HCT116 (cell line): ENCODE measurements at regions not wholly inside any gene's neighbourhood (a gene's known extent, or its start where the extent isn't known, plus 50 kb on each side); places are given as distances from the start of the nearest gene placed in this dataset.

Source experiments
- ATAC-seq: fragments of 200-7000 bp; cut with Tn5 transposase; 2 replicates; pipeline ENCODE4 v1.9.1; 2020; ENCODE audit warnings: mild to moderate bottlenecking, moderate library complexity
- BruUV-seq: library from RNA; stranded (reverse); fragments of 400-500 nt; replicated peaks from 2 replicates; lab custom pipeline; 2021; lab: Mats Ljungman, UMichigan
- CTCF ChIA-PET: fragments of 300-600 bp; sonication (Branson Sonifier 250); formaldehyde crosslinking; loops from one replicate; lab custom pipeline; 2021; ENCODE audit warnings: antibody characterized with exemption; lab: Charles Lee
- POLR2A ChIA-PET: fragments of 300-600, 350-600 bp; sonication (Branson Sonifier 250); formaldehyde crosslinking; loops from one replicate; lab custom pipeline; 2021; ENCODE audit warnings: antibody characterized with exemption; lab: Charles Lee
- RAD21 ChIA-PET, 2 experiments: fragments of 300-600 bp; sonication (Branson Sonifier 250); formaldehyde crosslinking; loops; one replicate each; lab custom pipeline; 2023; ENCODE audit warnings: low total read pairs in 2 of 2; ENCODE audit not compliant: uncharacterized antibody in 2 of 2, unreplicated experiment in 2 of 2, low non-redundant PET in 1 of 2; lab: Charles Lee
- DNase-seq: peaks from one replicate; pipeline ENCODE4 v3.0.0-alpha.2; 2010; ENCODE audit warnings: low read depth, low spot score
- H2AFZ ChIP-seq: fragments of 200-600 bp; shearing (Covaris generic), sonication (generic); 2 replicates; pipeline ENCODE4 v1.6.1; 2017; ENCODE audit warnings: low read depth, mixed run types, mixed read lengths, antibody characterized with exemption, low read length; ENCODE audit not compliant: poor library complexity, severe bottlenecking
- H3K27ac ChIP-seq: 2 replicates; pipeline ENCODE4 v1.5.1; 2012; ENCODE audit warnings: low read depth, low read length
- H3K27me3 ChIP-seq: fragments of 200-600 bp; sonication (generic); 2 replicates; pipeline ENCODE4 v1.6.1; 2016; ENCODE audit warnings: mixed run types, low read length, mixed read lengths; ENCODE audit not compliant: insufficient read depth
- H3K36me3 ChIP-seq, 2 experiments: fragments of 200-500 bp in 1 of 2; fragments of 200-600 bp in 1 of 2; sonication (Bioruptor generic) in 1 of 2; sonication (generic) in 1 of 2; 2 replicates each; pipeline versions ENCODE4 v1.5.1 to v1.6.1; 2014 to 2016; ENCODE audit warnings: low read length in 2 of 2, inconsistent platforms in 1 of 2, mixed read lengths in 1 of 2, mixed run types in 1 of 2; ENCODE audit not compliant: insufficient read depth in 2 of 2, control insufficient read depth in 1 of 2
- H3K4me1 ChIP-seq, 2 experiments: fragments of 200-600 bp in 1 of 2; sonication (generic) in 1 of 2; 2 replicates each; pipeline versions ENCODE4 v1.5.1 to v1.6.1; 2012 to 2017; ENCODE audit warnings: low read length in 2 of 2, inconsistent platforms in 1 of 2, mild to moderate bottlenecking in 1 of 2, mixed read lengths in 1 of 2, mixed run types in 1 of 2, moderate library complexity in 1 of 2; ENCODE audit not compliant: insufficient read depth in 2 of 2, control insufficient read depth in 1 of 2
- H3K4me2 ChIP-seq: fragments of 200-600 bp; sonication (generic); 2 replicates; pipeline ENCODE4 v1.6.1; 2017; ENCODE audit warnings: mixed run types, low read length, mixed read lengths
- H3K4me3 ChIP-seq, 2 experiments: fragments of 200-600 bp in 1 of 2; sonication (generic) in 1 of 2; replicated peaks in 1 of 2; 2 replicates each; pipeline ENCODE4 v1.5.1; 2011 to 2016; ENCODE audit warnings: low read length in 2 of 2, control low read depth in 1 of 2, low read depth in 1 of 2, mild to moderate bottlenecking in 1 of 2, mixed read lengths in 1 of 2, mixed run types in 1 of 2
- H3K79me2 ChIP-seq: fragments of 200-600 bp; sonication (generic); 2 replicates; pipeline ENCODE4 v1.6.1; 2017; ENCODE audit warnings: mild to moderate bottlenecking, mixed run types, low read length, moderate library complexity, mixed read lengths; ENCODE audit not compliant: insufficient read depth
- H3K9ac ChIP-seq: fragments of 200-600 bp; sonication (generic); 2 replicates; pipeline ENCODE4 v1.6.1; 2016; ENCODE audit warnings: low read length, mixed read lengths
- H3K9me2 ChIP-seq: fragments of 200-600 bp; sonication (generic), shearing (Covaris generic); 2 replicates; pipeline ENCODE4 v1.6.1; 2017; ENCODE audit warnings: mixed run types, mild to moderate bottlenecking, moderate library complexity; ENCODE audit not compliant: insufficient read depth
- H3K9me3 ChIP-seq, 2 experiments: fragments of 200-500 bp in 1 of 2; fragments of 200-600 bp in 1 of 2; sonication (Bioruptor generic) in 1 of 2; sonication (generic) in 1 of 2; 2 replicates each; pipeline ENCODE4 v1.6.1; 2014 to 2017; ENCODE audit warnings: low read length in 2 of 2, mixed read lengths in 2 of 2, inconsistent platforms in 1 of 2, low read depth in 1 of 2, mild to moderate bottlenecking in 1 of 2, mixed run types in 1 of 2, moderate library complexity in 1 of 2; ENCODE audit not compliant: control insufficient read depth in 1 of 2, insufficient read depth in 1 of 2
- H4K20me1 ChIP-seq: fragments of 200-600 bp; sonication (generic), shearing (Covaris generic); 2 replicates; pipeline ENCODE4 v1.6.1; 2017; ENCODE audit warnings: mixed run types, mild to moderate bottlenecking, moderate library complexity; ENCODE audit not compliant: insufficient read depth
- CEBPB ChIP-seq: IDR thresholded peaks from 2 replicates; pipeline ENCODE4 v1.6.1; 2012; ENCODE audit warnings: low read depth
- EGR1 ChIP-seq: IDR thresholded peaks from 2 replicates; pipeline ENCODE4 v1.6.1; 2012; ENCODE audit warnings: low read depth
- ELF1 ChIP-seq: IDR thresholded peaks from 2 replicates; pipeline ENCODE4 v1.6.1; 2012; ENCODE audit warnings: low read depth, borderline replicate concordance
- EZH2 ChIP-seq: fragments of 200-600 bp; sonication (generic); IDR thresholded peaks from 2 replicates; pipeline ENCODE4 v1.6.1; 2017; ENCODE audit warnings: antibody characterized with exemption, mixed run types
- EZH2phosphoT487 ChIP-seq: fragments of 200-600 bp; IDR thresholded peaks from 2 replicates; pipeline ENCODE4 v1.6.1; 2018; ENCODE audit warnings: antibody characterized with exemption, borderline replicate concordance
- JUND ChIP-seq: IDR thresholded peaks from 2 replicates; pipeline ENCODE4 v1.6.1; 2012
- POLR2AphosphoS5 ChIP-seq: IDR thresholded peaks from 2 replicates; pipeline ENCODE4 v1.6.1; 2011; ENCODE audit warnings: mild to moderate bottlenecking, low read depth, low read length, moderate library complexity
- ZFX ChIP-seq: fragments of 450-650 bp; IDR thresholded peaks from 2 replicates; pipeline ENCODE4 v1.6.1; 2017
- intact Hi-C: fragments of 100-400 bp; cut with micrococcal nuclease; formaldehyde crosslinking; loops from 2 replicates; pipeline ENCODE4 v1.10.0; 2022
- TF ChIP-seq, protein P1 (sequence below): IDR thresholded peaks from 2 replicates; pipeline ENCODE4 v1.6.1; 2012; ENCODE audit warnings: low read depth
- TF ChIP-seq, protein P2 (sequence below): IDR thresholded peaks from 2 replicates; pipeline ENCODE4 v1.6.1; 2011; ENCODE audit warnings: mild to moderate bottlenecking, low read length, moderate library complexity; ENCODE audit not compliant: insufficient replicate concordance; ENCODE audit errors: extremely low read depth

DNA sequence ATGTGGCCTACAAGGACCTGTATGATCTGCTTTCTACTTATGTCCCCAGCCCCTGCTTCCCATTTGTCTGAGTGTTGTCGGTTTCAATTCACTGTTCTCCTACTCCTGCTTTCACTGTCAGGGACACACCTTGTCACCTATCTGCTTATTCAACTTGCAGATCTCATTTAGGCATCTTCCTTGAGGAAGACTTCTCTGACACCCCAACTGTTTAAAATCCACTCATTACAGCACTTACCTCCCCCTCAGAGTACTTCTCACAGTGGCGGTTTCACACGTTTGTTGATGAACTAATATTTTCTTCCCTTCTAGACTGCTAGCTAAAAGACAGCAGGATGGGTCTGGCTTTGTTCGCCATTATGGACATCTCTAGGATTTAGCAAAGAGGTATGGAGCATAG, 279.9 kb upstream of the TET2 start:
- Histone ChIP-seq H3K9me2 (no peaks in the 10 kb centered on the region), H3K79me2 (no peaks in the 10 kb centered on the region), H3K4me2 (no peak overlapping the region), H3K9ac (no peak overlapping the region), H3K36me3 (no peaks in the 10 kb centered on the region), H3K4me3 (no peak overlapping the region), H3K4me1 (no peaks in the 10 kb centered on the region), H4K20me1 (no peaks in the 10 kb centered on the region), H3K9me3 (no peaks in the 10 kb centered on the region), H3K27me3 (no peaks in the 10 kb centered on the region), H2AFZ (no peak overlapping the region), H3K27ac (no peak overlapping the region)
- DNase-seq: no peak
- TF ChIP-seq, protein P1, sequence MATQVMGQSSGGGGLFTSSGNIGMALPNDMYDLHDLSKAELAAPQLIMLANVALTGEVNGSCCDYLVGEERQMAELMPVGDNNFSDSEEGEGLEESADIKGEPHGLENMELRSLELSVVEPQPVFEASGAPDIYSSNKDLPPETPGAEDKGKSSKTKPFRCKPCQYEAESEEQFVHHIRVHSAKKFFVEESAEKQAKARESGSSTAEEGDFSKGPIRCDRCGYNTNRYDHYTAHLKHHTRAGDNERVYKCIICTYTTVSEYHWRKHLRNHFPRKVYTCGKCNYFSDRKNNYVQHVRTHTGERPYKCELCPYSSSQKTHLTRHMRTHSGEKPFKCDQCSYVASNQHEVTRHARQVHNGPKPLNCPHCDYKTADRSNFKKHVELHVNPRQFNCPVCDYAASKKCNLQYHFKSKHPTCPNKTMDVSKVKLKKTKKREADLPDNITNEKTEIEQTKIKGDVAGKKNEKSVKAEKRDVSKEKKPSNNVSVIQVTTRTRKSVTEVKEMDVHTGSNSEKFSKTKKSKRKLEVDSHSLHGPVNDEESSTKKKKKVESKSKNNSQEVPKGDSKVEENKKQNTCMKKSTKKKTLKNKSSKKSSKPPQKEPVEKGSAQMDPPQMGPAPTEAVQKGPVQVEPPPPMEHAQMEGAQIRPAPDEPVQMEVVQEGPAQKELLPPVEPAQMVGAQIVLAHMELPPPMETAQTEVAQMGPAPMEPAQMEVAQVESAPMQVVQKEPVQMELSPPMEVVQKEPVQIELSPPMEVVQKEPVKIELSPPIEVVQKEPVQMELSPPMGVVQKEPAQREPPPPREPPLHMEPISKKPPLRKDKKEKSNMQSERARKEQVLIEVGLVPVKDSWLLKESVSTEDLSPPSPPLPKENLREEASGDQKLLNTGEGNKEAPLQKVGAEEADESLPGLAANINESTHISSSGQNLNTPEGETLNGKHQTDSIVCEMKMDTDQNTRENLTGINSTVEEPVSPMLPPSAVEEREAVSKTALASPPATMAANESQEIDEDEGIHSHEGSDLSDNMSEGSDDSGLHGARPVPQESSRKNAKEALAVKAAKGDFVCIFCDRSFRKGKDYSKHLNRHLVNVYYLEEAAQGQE: no peak
- TF ChIP-seq ELF1 (no peak), POLR2AphosphoS5 (no peak), EZH2 (no peak), EZH2phosphoT487 (no peak), CEBPB (no peak), JUND (no peak), ZFX (no peak), EGR1 (no peak)
- TF ChIP-seq, protein P2, sequence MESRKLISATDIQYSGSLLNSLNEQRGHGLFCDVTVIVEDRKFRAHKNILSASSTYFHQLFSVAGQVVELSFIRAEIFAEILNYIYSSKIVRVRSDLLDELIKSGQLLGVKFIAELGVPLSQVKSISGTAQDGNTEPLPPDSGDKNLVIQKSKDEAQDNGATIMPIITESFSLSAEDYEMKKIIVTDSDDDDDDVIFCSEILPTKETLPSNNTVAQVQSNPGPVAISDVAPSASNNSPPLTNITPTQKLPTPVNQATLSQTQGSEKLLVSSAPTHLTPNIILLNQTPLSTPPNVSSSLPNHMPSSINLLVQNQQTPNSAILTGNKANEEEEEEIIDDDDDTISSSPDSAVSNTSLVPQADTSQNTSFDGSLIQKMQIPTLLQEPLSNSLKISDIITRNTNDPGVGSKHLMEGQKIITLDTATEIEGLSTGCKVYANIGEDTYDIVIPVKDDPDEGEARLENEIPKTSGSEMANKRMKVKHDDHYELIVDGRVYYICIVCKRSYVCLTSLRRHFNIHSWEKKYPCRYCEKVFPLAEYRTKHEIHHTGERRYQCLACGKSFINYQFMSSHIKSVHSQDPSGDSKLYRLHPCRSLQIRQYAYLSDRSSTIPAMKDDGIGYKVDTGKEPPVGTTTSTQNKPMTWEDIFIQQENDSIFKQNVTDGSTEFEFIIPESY: no peak
- ChIA-PET POLR2A (no interaction called here), CTCF (no interaction called here), RAD21 (no interaction called here)
- no TSS peak for BruUV-seq
- intact Hi-C loops: no loop called here
- ATAC-seq: no peak
